Naive thymus-derived CD4-positive, alpha-beta T cell (primary cell): ENCODE measurements at regions not wholly inside any gene's neighbourhood (a gene's known extent, or its start where the extent isn't known, plus 50 kb on each side); places are given as distances from the start of the nearest gene placed in this dataset.

Source experiments
- ATAC-seq: fragments of 150-1000 bp; cut with Tn5 transposase; 2 replicates; pipeline ENCODE4 v1.10.0; 2021; ENCODE audit warnings: mild to moderate bottlenecking, moderate library complexity
- CTCF ChIA-PET: fragments of 350-600 bp; sonication (Branson Sonifier 250); formaldehyde crosslinking; loops from one replicate; lab custom pipeline; 2021; ENCODE audit warnings: antibody characterized with exemption; lab: Charles Lee
- POLR2A ChIA-PET: fragments of 350-600 bp; sonication (Branson Sonifier 250); formaldehyde crosslinking; loops from one replicate; lab custom pipeline; 2021; ENCODE audit warnings: antibody characterized with exemption, inconsistent platforms; lab: Charles Lee
- DNase-seq, 9 donors: peaks; one replicate each; pipeline versions ENCODE4 v3.0.0 to v3.0.0-alpha.2; 2020 to 2022; ENCODE audit warnings: mixed read lengths in 1 of 9
- H3K27ac ChIP-seq: one replicate; pipeline ENCODE4 v1.7.0; 2013; ENCODE audit warnings: mild to moderate bottlenecking, low read depth, low read length, moderate library complexity
- H3K27me3 ChIP-seq, 2 donors: one replicate each; pipeline ENCODE4 v1.7.0; 2013; ENCODE audit warnings: low read length in 2 of 2, mild to moderate bottlenecking in 2 of 2, moderate library complexity in 2 of 2; ENCODE audit not compliant: control insufficient read depth in 2 of 2, insufficient read depth in 2 of 2
- H3K36me3 ChIP-seq, 3 experiments: 1 replicate in 2 of 3; 2 replicates in 1 of 3; pipeline ENCODE4 v1.7.0; 2013; ENCODE audit warnings: low read length in 3 of 3, mild to moderate bottlenecking in 3 of 3, moderate library complexity in 1 of 3; ENCODE audit not compliant: insufficient read depth in 3 of 3, control insufficient read depth in 2 of 3
- H3K4me1 ChIP-seq, 2 donors: one replicate each; pipeline ENCODE4 v1.7.0; 2013; ENCODE audit warnings: low read length in 2 of 2, mild to moderate bottlenecking in 2 of 2, moderate library complexity in 1 of 2; ENCODE audit not compliant: control insufficient read depth in 2 of 2, insufficient read depth in 2 of 2
- H3K4me3 ChIP-seq: 2 replicates; pipeline ENCODE4 v1.7.0; 2013; ENCODE audit warnings: mild to moderate bottlenecking, low read length
- H3K9me3 ChIP-seq, 3 experiments: 1 replicate in 2 of 3; 2 replicates in 1 of 3; pipeline ENCODE4 v1.7.0; 2013; ENCODE audit warnings: low read length in 3 of 3; ENCODE audit not compliant: control insufficient read depth in 2 of 3
- H3K27ac Mint-ChIP-seq, 9 donors: one replicate each; pipeline ENCODE4 v1.8.0; 2020 to 2022; ENCODE audit warnings: mixed read lengths in 9 of 9, mild to moderate bottlenecking in 8 of 9, moderate library complexity in 5 of 9, inconsistent platforms in 2 of 9
- H3K27me3 Mint-ChIP-seq, 5 donors: one replicate each; pipeline ENCODE4 v1.8.0; 2021 to 2022; ENCODE audit warnings: mixed read lengths in 5 of 5, mild to moderate bottlenecking in 1 of 5
- H3K36me3 Mint-ChIP-seq, 5 donors: one replicate each; pipeline ENCODE4 v1.8.0; 2020 to 2022; ENCODE audit warnings: mixed read lengths in 5 of 5, mild to moderate bottlenecking in 3 of 5, inconsistent platforms in 1 of 5
- H3K4me1 Mint-ChIP-seq, 7 donors: one replicate each; pipeline ENCODE4 v1.8.0; 2020 to 2022; ENCODE audit warnings: mixed read lengths in 7 of 7, mild to moderate bottlenecking in 3 of 7, inconsistent platforms in 1 of 7
- H3K4me3 Mint-ChIP-seq, 10 donors: one replicate each; pipeline ENCODE4 v1.8.0; 2020 to 2022; ENCODE audit warnings: mild to moderate bottlenecking in 10 of 10, mixed read lengths in 10 of 10, moderate library complexity in 6 of 10, inconsistent platforms in 2 of 10
- H3K9me3 Mint-ChIP-seq, 11 donors: one replicate each; pipeline ENCODE4 v1.8.0; 2020 to 2022; ENCODE audit warnings: mixed read lengths in 11 of 11, mild to moderate bottlenecking in 4 of 11, inconsistent platforms in 1 of 11, moderate library complexity in 1 of 11
- intact Hi-C, 2 donors: fragments of 100-400 bp; cut with micrococcal nuclease; formaldehyde crosslinking; loops; one replicate each; pipeline ENCODE4 v1.15.1; 2023

DNA sequence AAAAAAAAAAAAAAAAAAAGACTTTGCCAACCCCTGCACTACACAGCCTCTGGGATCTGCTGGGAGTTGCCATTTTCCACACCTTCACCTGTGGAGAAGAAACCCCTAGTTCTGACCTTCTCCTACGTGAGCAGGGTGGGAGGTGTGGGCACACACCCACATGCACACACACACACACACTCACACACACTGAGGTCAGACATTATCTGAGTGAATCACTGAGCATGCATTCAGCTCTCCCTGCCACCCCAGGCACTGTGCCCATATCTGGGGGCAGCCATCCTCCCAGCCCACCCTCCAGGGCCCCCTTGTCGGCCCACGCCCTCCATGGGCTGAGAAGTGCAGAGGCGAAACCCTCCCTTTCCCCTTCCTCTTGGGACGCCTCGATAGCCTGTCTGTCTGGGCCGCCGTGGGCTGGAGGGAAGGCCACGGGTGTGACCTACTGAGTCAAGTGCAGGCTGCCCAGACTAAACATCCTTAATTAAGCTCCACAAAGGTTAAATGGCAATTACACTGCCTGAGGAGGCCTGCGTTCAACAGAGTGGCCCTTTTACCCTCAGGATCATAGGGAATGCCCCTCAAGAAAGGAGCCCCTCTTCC, 143.8 kb downstream of the C16orf95 start:
- H3K36me3 ChIP-seq = no peaks in the 10 kb centered on the region
- H3K4me3 Mint-ChIP-seq = no peak overlapping the region
- H3K4me3 ChIP-seq = no peak overlapping the region
- peaks cover 0 to 2% (median 0%) of the 10 kb centered on the region in 7 donors for H3K4me1 Mint-ChIP-seq
- no peaks in the 10 kb centered on the region for H3K9me3 ChIP-seq
- DNase-seq (no peak), ATAC-seq (no peak)
- H3K27me3 Mint-ChIP-seq = peaks cover 0 to 24% (median 0%) of the 10 kb centered on the region in 5 donors
- no peaks in the 10 kb centered on the region for H3K4me1 ChIP-seq
- no peak overlapping the region for H3K27ac ChIP-seq
- intact Hi-C loops = no loop called here
- no peaks in the 10 kb centered on the region for H3K36me3 Mint-ChIP-seq
- peaks cover 0 to 5% (median 0%) of the 10 kb centered on the region in 11 donors for H3K9me3 Mint-ChIP-seq
- CTCF ChIA-PET = no interaction called here
- H3K27me3 ChIP-seq = no peaks in the 10 kb centered on the region
- H3K27ac Mint-ChIP-seq = no peak overlapping the region
- POLR2A ChIA-PET = no interaction called here

DNA sequence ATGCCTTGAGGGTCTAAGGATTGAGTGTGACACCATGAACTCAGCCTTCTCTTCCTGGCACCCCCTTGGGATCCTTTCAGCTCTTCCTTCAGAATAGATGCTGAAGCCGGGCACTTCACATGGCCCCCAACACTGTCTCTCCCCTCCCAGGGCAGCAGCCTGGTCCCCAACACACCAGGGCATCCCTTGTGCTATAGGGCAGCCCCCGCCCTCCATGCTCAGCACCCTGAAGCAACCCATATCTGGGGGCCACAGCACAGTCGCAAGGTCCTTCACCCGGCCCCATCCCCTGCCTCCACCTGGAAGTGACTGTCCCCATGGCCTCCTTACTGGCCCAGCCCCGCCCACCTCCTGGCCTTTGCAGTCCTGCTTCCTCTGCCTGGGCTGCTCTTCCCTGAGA, 143.1 kb downstream of the C16orf95 start:
- Mint-ChIP-seq H3K27me3 (peaks cover 0 to 29% (median 0%) of the 10 kb centered on the region in 5 donors), H3K4me3 (no peak overlapping the region), H3K36me3 (no peaks in the 10 kb centered on the region), H3K9me3 (peaks cover 0 to 5% (median 0%) of the 10 kb centered on the region in 11 donors), H3K27ac (no peak overlapping the region), H3K4me1 (peaks cover 0 to 4% (median 0%) of the 10 kb centered on the region in 7 donors)
- Histone ChIP-seq H3K4me3 (no peak overlapping the region), H3K9me3 (no peaks in the 10 kb centered on the region), H3K27me3 (no peaks in the 10 kb centered on the region), H3K36me3 (no peaks in the 10 kb centered on the region), H3K4me1 (no peaks in the 10 kb centered on the region), H3K27ac (no peak overlapping the region)
- ChIA-PET CTCF (no interaction called here), POLR2A (no interaction called here)
- DNase-seq = no peak
- no peak for ATAC-seq
- intact Hi-C loops = no loop called here

DNA sequence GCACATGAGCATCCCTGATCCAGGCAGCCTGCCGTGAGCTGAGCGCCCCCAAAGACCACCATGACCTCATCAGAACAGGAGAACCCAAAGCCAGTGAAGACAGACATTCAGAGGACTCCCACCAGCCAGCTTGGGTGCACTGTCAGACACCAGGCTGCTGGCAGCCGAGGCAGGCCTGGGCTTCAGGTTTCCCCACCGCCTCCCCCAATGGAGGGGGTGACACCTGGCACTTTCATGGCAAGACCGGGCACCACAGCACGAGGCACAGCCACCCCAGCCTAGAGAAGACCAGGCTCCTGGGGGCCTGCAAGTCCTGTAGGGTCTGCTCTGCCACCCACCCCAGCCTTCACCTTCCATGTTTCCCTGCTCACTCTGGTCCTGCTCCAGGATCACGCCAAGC, 140.5 kb downstream of the C16orf95 start:
- DNase-seq (no peak), ATAC-seq (no peak)
- no peak overlapping the region for H3K27ac ChIP-seq
- ChIA-PET CTCF (no interaction called here), POLR2A (no interaction called here)
- peaks cover 0 to 24% (median 3%) of the 10 kb centered on the region in 5 donors for H3K27me3 Mint-ChIP-seq
- no peaks in the 10 kb centered on the region for H3K9me3 ChIP-seq
- H3K36me3 ChIP-seq = no peaks in the 10 kb centered on the region
- H3K4me1 Mint-ChIP-seq = peaks cover 0 to 4% (median 0%) of the 10 kb centered on the region in 7 donors
- intact Hi-C loops = no loop called here
- H3K4me3 Mint-ChIP-seq = no peak overlapping the region
- no peak overlapping the region for H3K4me3 ChIP-seq
- peaks cover 0 to 2% (median 0%) of the 10 kb centered on the region in 11 donors for H3K9me3 Mint-ChIP-seq
- H3K27ac Mint-ChIP-seq = no peak overlapping the region
- H3K4me1 ChIP-seq = no peaks in the 10 kb centered on the region
- no peaks in the 10 kb centered on the region for H3K27me3 ChIP-seq
- no peaks in the 10 kb centered on the region for H3K36me3 Mint-ChIP-seq

DNA sequence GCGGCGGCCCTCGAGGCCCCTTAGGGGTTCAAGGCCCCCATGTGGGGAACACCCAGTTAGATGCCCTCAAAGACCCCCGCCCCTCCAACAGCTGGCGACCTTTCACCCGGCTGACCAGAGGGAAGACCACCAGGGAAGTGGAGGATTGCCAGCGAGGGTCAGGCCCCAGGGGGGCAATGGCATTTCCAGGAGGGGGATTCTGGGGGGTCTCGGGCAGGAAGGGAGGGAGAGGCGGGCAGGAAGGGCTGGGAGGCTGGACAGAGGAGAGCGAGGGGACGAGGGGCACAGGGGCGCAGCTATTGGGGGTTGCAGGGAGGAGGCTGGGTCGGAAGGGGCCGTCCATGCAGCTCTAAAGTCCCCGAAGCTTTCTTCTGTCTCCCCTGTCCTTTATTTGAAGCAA, 139.5 kb downstream of the C16orf95 start:
- DNase-seq (no peak), ATAC-seq (no peak)
- Histone ChIP-seq H3K9me3 (no peaks in the 10 kb centered on the region), H3K27me3 (no peaks in the 10 kb centered on the region), H3K4me3 (no peak overlapping the region), H3K4me1 (no peaks in the 10 kb centered on the region), H3K27ac (no peak overlapping the region), H3K36me3 (no peaks in the 10 kb centered on the region)
- no peak overlapping the region for H3K27ac Mint-ChIP-seq
- H3K9me3 Mint-ChIP-seq = no peaks in the 10 kb centered on the region
- peaks cover 0 to 24% (median 3%) of the 10 kb centered on the region in 5 donors for H3K27me3 Mint-ChIP-seq
- no peaks in the 10 kb centered on the region for H3K36me3 Mint-ChIP-seq
- ChIA-PET POLR2A (no interaction called here), CTCF (no interaction called here)
- H3K4me3 Mint-ChIP-seq = no peak overlapping the region
- peaks cover 0 to 4% (median 0%) of the 10 kb centered on the region in 7 donors for H3K4me1 Mint-ChIP-seq
- intact Hi-C loops = no loop called here

DNA sequence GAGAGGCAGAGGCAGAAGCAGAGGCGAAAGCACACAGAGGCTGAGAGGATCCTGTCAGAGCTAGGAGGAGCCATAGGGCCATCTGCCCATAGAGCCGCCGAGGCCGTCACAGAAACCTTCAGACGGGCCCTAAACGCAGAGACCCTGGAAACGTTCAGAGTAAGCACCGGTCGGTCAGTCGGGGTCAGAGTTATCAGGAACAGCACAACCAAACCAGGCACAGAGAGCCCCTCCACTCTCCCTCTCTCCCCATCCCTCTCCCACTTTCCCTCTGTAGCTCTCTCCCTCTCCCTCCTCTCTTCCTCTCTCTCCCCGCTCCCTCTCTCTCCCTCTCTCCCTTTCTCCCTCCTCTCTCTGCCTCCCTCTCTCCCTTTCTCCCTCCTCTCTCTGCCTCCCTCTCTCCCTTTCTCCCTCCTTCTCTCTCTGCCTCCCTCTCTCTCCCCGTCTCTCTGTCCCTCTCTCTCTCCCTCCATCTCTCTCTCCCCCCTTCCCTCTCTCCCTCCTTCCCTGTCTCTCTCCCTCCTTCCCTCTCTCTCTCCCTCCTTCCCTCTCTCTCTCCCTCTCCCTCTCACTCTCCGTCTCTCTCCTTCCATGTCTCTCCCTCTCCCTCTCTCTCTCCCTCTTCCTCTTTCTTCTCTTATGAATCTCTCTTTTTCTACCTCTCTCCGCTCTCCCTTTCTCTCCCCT, 138.9 kb downstream of the C16orf95 start:
- no peaks in the 10 kb centered on the region for H3K36me3 Mint-ChIP-seq
- ChIA-PET POLR2A (no interaction called here), CTCF (no interaction called here)
- ATAC-seq = no peak
- H3K27ac ChIP-seq = no peak overlapping the region
- H3K4me1 Mint-ChIP-seq = peaks cover 0 to 4% (median 0%) of the 10 kb centered on the region in 7 donors
- H3K27me3 Mint-ChIP-seq = peaks cover 0 to 24% (median 3%) of the 10 kb centered on the region in 5 donors
- intact Hi-C loops = no loop called here
- no peaks in the 10 kb centered on the region for H3K27me3 ChIP-seq
- H3K4me3 ChIP-seq = no peak overlapping the region
- H3K4me3 Mint-ChIP-seq = no peak overlapping the region
- no peak for DNase-seq
- H3K9me3 ChIP-seq = no peaks in the 10 kb centered on the region
- no peaks in the 10 kb centered on the region for H3K4me1 ChIP-seq
- no peaks in the 10 kb centered on the region for H3K9me3 Mint-ChIP-seq
- no peaks in the 10 kb centered on the region for H3K36me3 ChIP-seq
- H3K27ac Mint-ChIP-seq = no peak overlapping the region

DNA sequence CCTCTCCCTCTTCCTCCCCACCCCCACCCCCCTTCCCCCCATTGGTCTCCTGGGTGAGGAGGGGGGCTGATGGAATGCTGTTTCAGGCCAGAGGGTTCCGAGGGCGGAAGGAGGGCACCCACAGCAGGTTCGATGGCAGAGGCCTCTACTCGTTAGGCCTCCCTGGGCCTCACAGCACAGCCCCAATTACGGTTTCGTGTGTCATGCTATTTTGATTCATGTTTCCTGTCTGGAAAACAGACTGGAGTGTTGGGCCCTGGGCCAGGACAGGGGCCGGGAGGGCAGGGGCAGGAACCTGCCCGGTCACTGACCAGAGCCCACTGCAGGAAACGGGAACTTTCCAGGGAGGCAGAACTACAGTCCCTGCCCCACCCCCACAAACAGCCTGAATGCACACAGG, 138.2 kb downstream of the C16orf95 start:
- ChIA-PET CTCF (no interaction called here), POLR2A (no interaction called here)
- H3K36me3 ChIP-seq = no peaks in the 10 kb centered on the region
- intact Hi-C loops = no loop called here
- Mint-ChIP-seq H3K27ac (no peak overlapping the region), H3K9me3 (no peaks in the 10 kb centered on the region), H3K27me3 (peaks cover 0 to 24% (median 3%) of the 10 kb centered on the region in 5 donors), H3K4me1 (peaks cover 0 to 3% (median 0%) of the 10 kb centered on the region in 7 donors), H3K4me3 (no peak overlapping the region), H3K36me3 (no peaks in the 10 kb centered on the region)
- H3K27ac ChIP-seq = no peak overlapping the region
- H3K4me3 ChIP-seq = no peak overlapping the region
- DNase-seq = no peak
- H3K9me3 ChIP-seq = no peaks in the 10 kb centered on the region
- no peaks in the 10 kb centered on the region for H3K4me1 ChIP-seq
- no peaks in the 10 kb centered on the region for H3K27me3 ChIP-seq
- no peak for ATAC-seq

DNA sequence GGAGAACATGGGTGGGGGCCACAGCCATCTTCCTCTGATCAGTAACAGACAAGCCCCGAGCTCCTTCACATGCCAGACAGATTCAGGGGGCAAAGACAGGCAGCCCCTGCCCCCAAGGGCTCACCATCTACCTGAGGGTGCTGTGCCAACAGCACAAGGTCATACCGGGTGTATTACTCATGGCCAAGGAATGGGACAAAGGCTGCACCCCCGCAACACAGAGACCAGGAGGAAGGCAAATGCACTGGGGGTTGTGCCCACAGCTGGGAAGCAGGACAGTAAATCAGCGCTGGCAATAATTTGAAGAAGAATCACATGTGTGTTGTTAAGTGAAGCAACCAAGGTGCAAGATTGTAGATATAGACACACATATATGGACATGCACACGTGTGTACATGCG, 137.1 kb downstream of the C16orf95 start:
- no peaks in the 10 kb centered on the region for H3K27me3 ChIP-seq
- Mint-ChIP-seq H3K27ac (no peak overlapping the region), H3K9me3 (no peaks in the 10 kb centered on the region), H3K27me3 (peaks cover 0 to 24% (median 3%) of the 10 kb centered on the region in 5 donors), H3K36me3 (no peaks in the 10 kb centered on the region), H3K4me1 (peaks cover 0 to 2% (median 0%) of the 10 kb centered on the region in 7 donors), H3K4me3 (no peak overlapping the region)
- H3K4me1 ChIP-seq = no peaks in the 10 kb centered on the region
- intact Hi-C loops = no loop called here
- no peak overlapping the region for H3K4me3 ChIP-seq
- DNase-seq (no peak), ATAC-seq (no peak)
- ChIA-PET POLR2A (no interaction called here), CTCF (no interaction called here)
- H3K9me3 ChIP-seq = no peaks in the 10 kb centered on the region
- no peak overlapping the region for H3K27ac ChIP-seq
- no peaks in the 10 kb centered on the region for H3K36me3 ChIP-seq
